AG04449 (cell line): ENCODE measurements at regions not wholly inside any gene's neighbourhood (a gene's known extent, or its start where the extent isn't known, plus 50 kb on each side); places are given as distances from the start of the nearest gene placed in this dataset.

ENCODE experiments used
- CTCF ChIA-PET: fragments of 350-600 bp; formaldehyde crosslinking; extraction: SDS; loops from one replicate; lab custom pipeline; 2021; ENCODE audit warnings: antibody characterized with exemption; lab: Yijun Ruan, JAX
- POLR2A ChIA-PET: fragments of 400-600, 350-600 bp; formaldehyde crosslinking; extraction: SDS; loops from one replicate; lab custom pipeline; 2020; ENCODE audit warnings: antibody characterized with exemption, inconsistent platforms; lab: Yijun Ruan, JAX
- DNase-seq: peaks from one replicate; pipeline ENCODE4 v3.0.0-alpha.2; 2010; ENCODE audit warnings: low read depth, low spot score
- H3K4me3 ChIP-seq: 2 replicates; pipeline ENCODE4 v1.5.1; 2011; ENCODE audit warnings: low read depth, mild to moderate bottlenecking, control low read depth, low read length
- TF ChIP-seq, protein P1 (sequence below): IDR thresholded peaks from one replicate; pipeline ENCODE4 v1.5.1; 2011; ENCODE audit warnings: mild to moderate bottlenecking, moderate library complexity, low read length, control low read depth, inconsistent platforms; ENCODE audit not compliant: insufficient read depth; ENCODE audit errors: missing control alignments

DNA sequence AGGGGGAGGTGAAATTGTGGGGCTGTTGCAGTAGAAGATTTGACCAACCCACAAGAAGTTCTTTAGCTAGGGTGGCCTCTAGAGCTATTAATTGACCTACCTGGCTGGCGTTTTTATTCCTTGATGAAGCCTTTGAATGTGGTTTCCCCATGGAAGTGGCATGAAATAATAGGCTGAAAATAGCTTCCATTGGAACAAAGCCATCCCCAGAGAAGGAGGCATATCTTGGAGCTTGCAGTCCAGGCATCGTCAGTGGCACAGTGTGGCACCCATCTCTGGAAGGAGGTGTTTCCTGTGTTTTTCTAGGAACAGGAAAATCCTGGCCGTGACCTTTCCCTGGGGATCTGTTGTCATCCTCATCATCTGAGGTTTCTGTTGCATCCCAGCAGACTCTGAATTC, 96.3 kb upstream of the WDR1 start:
- no peak for DNase-seq
- no peak overlapping the region for H3K4me3 ChIP-seq
- TF ChIP-seq, protein P1, sequence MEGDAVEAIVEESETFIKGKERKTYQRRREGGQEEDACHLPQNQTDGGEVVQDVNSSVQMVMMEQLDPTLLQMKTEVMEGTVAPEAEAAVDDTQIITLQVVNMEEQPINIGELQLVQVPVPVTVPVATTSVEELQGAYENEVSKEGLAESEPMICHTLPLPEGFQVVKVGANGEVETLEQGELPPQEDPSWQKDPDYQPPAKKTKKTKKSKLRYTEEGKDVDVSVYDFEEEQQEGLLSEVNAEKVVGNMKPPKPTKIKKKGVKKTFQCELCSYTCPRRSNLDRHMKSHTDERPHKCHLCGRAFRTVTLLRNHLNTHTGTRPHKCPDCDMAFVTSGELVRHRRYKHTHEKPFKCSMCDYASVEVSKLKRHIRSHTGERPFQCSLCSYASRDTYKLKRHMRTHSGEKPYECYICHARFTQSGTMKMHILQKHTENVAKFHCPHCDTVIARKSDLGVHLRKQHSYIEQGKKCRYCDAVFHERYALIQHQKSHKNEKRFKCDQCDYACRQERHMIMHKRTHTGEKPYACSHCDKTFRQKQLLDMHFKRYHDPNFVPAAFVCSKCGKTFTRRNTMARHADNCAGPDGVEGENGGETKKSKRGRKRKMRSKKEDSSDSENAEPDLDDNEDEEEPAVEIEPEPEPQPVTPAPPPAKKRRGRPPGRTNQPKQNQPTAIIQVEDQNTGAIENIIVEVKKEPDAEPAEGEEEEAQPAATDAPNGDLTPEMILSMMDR, result no peak
- CTCF ChIA-PET, result no interaction called here
- POLR2A ChIA-PET, result no interaction called here

DNA sequence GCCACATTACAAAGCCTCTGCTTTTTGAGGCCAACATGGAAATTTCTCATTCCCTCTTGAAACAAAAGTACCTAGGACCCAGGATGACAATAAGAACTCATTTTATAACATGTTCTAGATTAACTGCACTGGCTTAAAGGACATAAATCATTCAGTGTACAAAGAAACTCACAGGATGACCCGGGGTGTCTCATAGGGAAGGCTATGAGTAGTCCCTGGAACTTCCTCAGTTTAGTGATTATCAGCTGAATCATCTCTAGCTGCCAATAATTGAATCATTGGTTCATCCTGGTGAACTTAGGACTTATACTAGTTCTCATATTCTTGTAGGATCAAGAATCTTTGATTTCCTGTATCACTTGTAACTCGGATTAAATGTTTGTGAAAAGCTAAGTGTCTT, 95.8 kb upstream of the WDR1 start:
- no peak for DNase-seq
- ChIA-PET CTCF (no interaction called here), POLR2A (no interaction called here)
- H3K4me3 ChIP-seq, result no peak overlapping the region
- TF ChIP-seq, protein P1, result no peak

DNA sequence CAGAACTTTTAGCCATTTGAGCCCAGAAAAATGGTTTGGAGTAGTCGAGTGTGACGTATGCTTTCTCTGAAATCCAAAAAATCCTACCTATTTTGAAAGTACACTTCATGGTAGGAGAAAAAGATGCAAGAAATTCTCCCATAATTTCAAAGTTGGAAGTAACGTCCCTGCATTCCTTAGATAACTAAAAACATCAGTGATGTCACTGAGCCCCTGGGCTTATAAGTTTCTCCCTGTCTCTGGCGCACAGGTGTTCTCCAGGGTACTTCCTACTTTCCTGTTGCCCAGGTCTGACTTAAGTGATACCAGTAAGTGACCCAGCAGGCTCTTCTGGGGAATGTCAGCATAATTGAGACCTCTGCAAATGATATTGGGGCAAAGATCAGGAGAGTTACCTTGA, 90.5 kb upstream of the WDR1 start:
- no peak for DNase-seq
- POLR2A ChIA-PET, result no interaction called here
- no peak overlapping the region for H3K4me3 ChIP-seq
- TF ChIP-seq, protein P1, result no peak
- CTCF ChIA-PET, result no interaction called here

DNA sequence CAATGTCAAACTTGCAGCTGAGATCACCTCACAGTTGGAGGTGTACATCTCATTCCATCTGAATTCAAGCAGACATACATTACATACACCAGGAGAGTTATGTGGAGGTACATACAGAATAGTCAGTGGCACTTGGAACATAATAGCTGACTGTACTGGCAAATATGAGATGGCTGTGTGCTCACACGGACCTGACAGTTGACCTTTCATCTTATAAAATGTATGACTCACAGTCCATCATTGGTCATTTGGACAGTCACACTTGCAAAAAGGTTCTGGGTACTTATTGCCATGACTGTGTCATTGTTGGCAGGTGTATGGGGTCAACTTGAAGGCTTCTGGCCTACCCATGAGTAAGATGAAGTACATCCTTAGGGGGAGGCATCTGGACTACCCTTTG, 88.6 kb upstream of the WDR1 start:
- CTCF ChIA-PET, result no interaction called here
- POLR2A ChIA-PET, result no interaction called here

DNA sequence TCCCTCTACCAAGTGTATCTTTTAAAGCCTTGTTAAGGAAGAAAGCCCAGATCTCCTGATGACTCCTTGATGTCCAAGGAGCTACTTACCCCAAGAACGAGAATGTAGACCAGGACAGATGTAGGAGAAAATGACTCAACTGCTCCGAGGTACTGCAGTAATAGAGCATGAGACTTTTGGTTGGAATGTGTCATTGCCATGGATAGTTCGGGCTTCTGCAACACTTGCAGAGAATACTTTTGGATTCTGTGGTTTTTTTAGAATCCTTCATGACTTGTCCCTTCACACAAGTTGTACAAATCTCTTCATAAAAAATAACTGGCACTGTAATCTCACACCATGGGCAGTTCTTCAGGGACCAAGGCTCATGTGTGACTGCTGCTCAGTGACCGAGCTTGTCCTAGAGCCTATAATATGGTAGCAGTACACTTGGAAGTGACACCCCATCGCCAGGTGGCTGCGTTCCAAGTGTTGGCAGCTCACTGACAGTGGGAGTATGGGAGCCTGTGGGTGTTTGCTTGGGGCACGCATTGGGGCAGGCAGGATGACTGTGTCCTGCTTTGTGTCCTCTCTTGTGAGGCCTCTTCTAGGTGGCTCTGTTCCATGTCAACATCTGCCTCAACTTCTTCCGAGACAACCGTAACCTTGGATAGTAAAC, 87.9 kb upstream of the WDR1 start:
- ChIA-PET POLR2A (no interaction called here), CTCF (interaction anchor here (1.0 kb wide), 1 partner anchor 133 kb away, joined by 3 read pairs; no protein-coding TSS in a partner anchor)
- TF ChIP-seq, protein P1, result no peak
- DNase-seq, result no peak
- H3K4me3 ChIP-seq, result no peak overlapping the region

More for the DNA sequence above, 88.6 kb upstream of the WDR1 start:
- TF ChIP-seq, protein P1, result no peak
- no peak overlapping the region for H3K4me3 ChIP-seq
- no peak for DNase-seq

DNA sequence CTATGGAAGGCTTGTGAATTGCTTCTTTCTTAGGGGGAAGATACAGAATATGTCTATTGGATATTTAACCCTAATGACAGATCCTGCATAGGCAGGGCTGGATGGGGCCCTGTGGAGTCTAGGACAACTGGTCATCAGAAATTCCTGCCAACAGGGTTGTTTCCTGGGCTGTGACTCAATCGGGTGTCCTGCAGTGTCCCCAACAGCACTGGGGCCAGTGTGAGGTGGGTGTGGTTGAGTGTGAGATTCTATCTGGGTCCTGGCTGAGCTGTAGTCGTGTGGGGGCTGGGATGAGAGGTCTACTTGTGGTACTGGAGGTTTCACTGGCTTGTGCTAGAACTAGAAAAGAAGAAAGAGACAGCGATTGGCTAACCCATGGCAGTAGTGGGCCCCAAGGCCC, 87.3 kb upstream of the WDR1 start:
- POLR2A ChIA-PET, result no interaction called here
- DNase-seq, result no peak
- CTCF ChIA-PET, result interaction anchor here (1.0 to 1.1 kb wide), 2 partner anchors 39 to 132 kb away, joined by 3 read pairs; no protein-coding TSS in a partner anchor
- H3K4me3 ChIP-seq, result no peak overlapping the region
- TF ChIP-seq, protein P1, result no peak
